GM23338 (cell line): ENCODE measurements at regions not wholly inside any gene's neighbourhood (a gene's known extent, or its start where the extent isn't known, plus 50 kb on each side); places are given as distances from the start of the nearest gene placed in this dataset.

Experiments used
- ATAC-seq: fragments of 200-7000 bp; cut with Tn5 transposase; 3 replicates; pipeline ENCODE4 v1.9.1; 2020
- DNase-seq: peaks from one replicate; pipeline ENCODE4 v3.0.0-alpha.2; 2015; ENCODE audit warnings: low spot score
- H2AFZ ChIP-seq: fragments of 200-600 bp; sonication (generic); 2 replicates; pipeline ENCODE4 v1.8.0; 2016; ENCODE audit warnings: antibody characterized with exemption, mild to moderate bottlenecking, moderate library complexity
- H3F3A ChIP-seq: fragments of 200-600 bp; sonication (generic); replicated peaks from 2 replicates; pipeline ENCODE4 v1.8.0; 2017; ENCODE audit warnings: antibody characterized with exemption, mixed run types, low read depth
- H3K27ac ChIP-seq: fragments of 200-600 bp; sonication (generic); 2 replicates; pipeline ENCODE4 v1.6.1; 2016; ENCODE audit warnings: low read depth
- H3K27me3 ChIP-seq: fragments of 200-600 bp; sonication (generic); 2 replicates; pipeline ENCODE4 v1.8.0; 2016; ENCODE audit warnings: mild to moderate bottlenecking, mixed run types, moderate library complexity; ENCODE audit not compliant: insufficient read depth
- H3K36me3 ChIP-seq: fragments of 200-600 bp; sonication (generic); 2 replicates; pipeline ENCODE4 v1.8.0; 2016; ENCODE audit warnings: mild to moderate bottlenecking; ENCODE audit not compliant: insufficient read depth
- H3K4me1 ChIP-seq: fragments of 200-600 bp; sonication (generic); 2 replicates; pipeline ENCODE4 v1.8.0; 2016; ENCODE audit warnings: mild to moderate bottlenecking, moderate library complexity; ENCODE audit not compliant: insufficient read depth
- H3K4me2 ChIP-seq: fragments of 200-600 bp; sonication (generic); 2 replicates; pipeline ENCODE4 v1.7.1; 2017; ENCODE audit warnings: mixed run types
- H3K4me3 ChIP-seq: fragments of 200-600 bp; sonication (generic); 2 replicates; pipeline ENCODE4 v1.6.1; 2016; ENCODE audit warnings: mixed run types
- H3K79me2 ChIP-seq: fragments of 200-600 bp; sonication (generic); replicated peaks from 2 replicates; pipeline ENCODE4 v1.8.0; 2017; ENCODE audit warnings: mild to moderate bottlenecking; ENCODE audit not compliant: insufficient read depth
- H3K9me2 ChIP-seq: fragments of 200-600 bp; sonication (generic); 2 replicates; pipeline ENCODE4 v1.8.0; 2017; ENCODE audit not compliant: insufficient read depth
- H4K20me1 ChIP-seq: fragments of 200-600 bp; sonication (generic); replicated peaks from 2 replicates; pipeline ENCODE4 v1.8.0; 2017; ENCODE audit warnings: mild to moderate bottlenecking; ENCODE audit not compliant: insufficient read depth
- H3K27ac Mint-ChIP-seq: 2 replicates; pipeline ENCODE4 v1.8.0; 2020; ENCODE audit warnings: inconsistent platforms, mild to moderate bottlenecking, moderate library complexity, mixed read lengths
- H3K27me3 Mint-ChIP-seq: 3 replicates; pipeline ENCODE4 v1.8.0; 2022; ENCODE audit warnings: low read depth, mild to moderate bottlenecking, moderate library complexity, mixed read lengths, inconsistent platforms; ENCODE audit not compliant: insufficient read depth, poor library complexity
- H3K36me3 Mint-ChIP-seq: 3 replicates; pipeline ENCODE4 v1.8.0; 2021; ENCODE audit warnings: low read depth, mild to moderate bottlenecking, inconsistent platforms, moderate library complexity, mixed read lengths
- H3K4me1 Mint-ChIP-seq: 3 replicates; pipeline ENCODE4 v1.8.0; 2020; ENCODE audit warnings: mild to moderate bottlenecking, inconsistent platforms, mixed read lengths
- H3K4me3 Mint-ChIP-seq: 3 replicates; pipeline ENCODE4 v1.8.0; 2021; ENCODE audit warnings: moderate library complexity, mild to moderate bottlenecking, inconsistent platforms, mixed read lengths
- H3K9me3 Mint-ChIP-seq: 3 replicates; pipeline ENCODE4 v1.8.0; 2020; ENCODE audit warnings: moderate library complexity, mild to moderate bottlenecking, inconsistent platforms, mixed read lengths
- CREB1 ChIP-seq: fragments of 250-450 bp; sonication (Bioruptor Pico); IDR thresholded peaks from 2 replicates; pipeline ENCODE4 v1.5.0; 2020; ENCODE audit warnings: low read depth, mild to moderate bottlenecking, moderate library complexity
- CTCF ChIP-seq, 2 experiments: fragments of 200-600 bp in 1 of 2; sonication (generic) in 1 of 2; conservative IDR thresholded peaks; 2 replicates each; pipeline versions ENCODE4 v1.5.1 to v1.6.1; 2016 to 2017; ENCODE audit warnings: antibody characterized with exemption in 2 of 2, low read depth in 2 of 2, mild to moderate bottlenecking in 2 of 2, moderate library complexity in 1 of 2
- EZH2 ChIP-seq: fragments of 200-600 bp; sonication (generic); IDR thresholded peaks from one replicate; pipeline ENCODE4 v1.8.0; 2017; ENCODE audit warnings: antibody characterized with exemption, mild to moderate bottlenecking, low read depth; ENCODE audit not compliant: unreplicated experiment
- EZH2phosphoT487 ChIP-seq: fragments of 200-600 bp; sonication (generic); IDR thresholded peaks from one replicate; pipeline ENCODE4 v1.8.1; 2018; ENCODE audit warnings: antibody characterized with exemption; ENCODE audit not compliant: unreplicated experiment
- JUNB ChIP-seq: IDR thresholded peaks from one replicate; pipeline ENCODE4 v1.6.1; 2016; ENCODE audit warnings: antibody characterized with exemption; ENCODE audit not compliant: unreplicated experiment
- NANOG ChIP-seq: IDR thresholded peaks from 2 replicates; pipeline ENCODE4 v1.6.1; 2016; ENCODE audit warnings: antibody characterized with exemption, borderline replicate concordance
- POLR2AphosphoS5 ChIP-seq: IDR thresholded peaks from 2 replicates; pipeline ENCODE4 v1.6.1; 2016; ENCODE audit warnings: antibody characterized with exemption, low read depth
- STAT1 ChIP-seq: IDR thresholded peaks from one replicate; pipeline ENCODE4 v1.6.1; 2016; ENCODE audit warnings: antibody characterized with exemption; ENCODE audit not compliant: unreplicated experiment
- ZNF114 ChIP-seq: fragments of 250-450 bp; sonication (Bioruptor Pico); IDR thresholded peaks from 2 replicates; pipeline ENCODE4 v1.5.0; 2020; ENCODE audit warnings: mild to moderate bottlenecking, moderate library complexity
- ZNF331 ChIP-seq: fragments of 250-450 bp; sonication (Bioruptor Pico); IDR thresholded peaks from 2 replicates; pipeline ENCODE4 v1.5.0; 2020; ENCODE audit warnings: low read depth, mild to moderate bottlenecking, moderate library complexity
- ZNF462 ChIP-seq: fragments of 250-450 bp; sonication (Bioruptor Pico); IDR thresholded peaks from 2 replicates; pipeline ENCODE4 v1.5.0; 2020; ENCODE audit warnings: mild to moderate bottlenecking, moderate library complexity
- TF ChIP-seq, protein P1 (sequence below): IDR thresholded peaks from one replicate; pipeline ENCODE4 v1.6.1; 2018; ENCODE audit warnings: antibody characterized with exemption; ENCODE audit not compliant: unreplicated experiment
- TF ChIP-seq, protein P2 (sequence below): IDR thresholded peaks from 2 replicates; pipeline ENCODE4 v1.6.1; 2016; ENCODE audit warnings: antibody characterized with exemption

- Mint-ChIP-seq H3K27me3 (no peaks in the 10 kb centered on the region), H3K4me3 (no peak overlapping the region), H3K36me3 (no peaks in the 10 kb centered on the region), H3K4me1 (peaks cover 12% of the 10 kb centered on the region), H3K27ac (no peak overlapping the region), H3K9me3 (no peaks in the 10 kb centered on the region)
- Histone ChIP-seq H3K4me2 (no peak overlapping the region), H3K4me3 (no peak overlapping the region), H2AFZ (no peak overlapping the region), H3K27ac (no peak overlapping the region), H3K4me1 (no peaks in the 10 kb centered on the region), H3K79me2 (no peaks in the 10 kb centered on the region), H4K20me1 (no peaks in the 10 kb centered on the region), H3F3A (no peaks in the 10 kb centered on the region), H3K27me3 (no peaks in the 10 kb centered on the region), H3K36me3 (no peaks in the 10 kb centered on the region), H3K9me2 (no peaks in the 10 kb centered on the region)
- ATAC-seq (no peak), DNase-seq (no peak)
- TF ChIP-seq, protein P1, sequence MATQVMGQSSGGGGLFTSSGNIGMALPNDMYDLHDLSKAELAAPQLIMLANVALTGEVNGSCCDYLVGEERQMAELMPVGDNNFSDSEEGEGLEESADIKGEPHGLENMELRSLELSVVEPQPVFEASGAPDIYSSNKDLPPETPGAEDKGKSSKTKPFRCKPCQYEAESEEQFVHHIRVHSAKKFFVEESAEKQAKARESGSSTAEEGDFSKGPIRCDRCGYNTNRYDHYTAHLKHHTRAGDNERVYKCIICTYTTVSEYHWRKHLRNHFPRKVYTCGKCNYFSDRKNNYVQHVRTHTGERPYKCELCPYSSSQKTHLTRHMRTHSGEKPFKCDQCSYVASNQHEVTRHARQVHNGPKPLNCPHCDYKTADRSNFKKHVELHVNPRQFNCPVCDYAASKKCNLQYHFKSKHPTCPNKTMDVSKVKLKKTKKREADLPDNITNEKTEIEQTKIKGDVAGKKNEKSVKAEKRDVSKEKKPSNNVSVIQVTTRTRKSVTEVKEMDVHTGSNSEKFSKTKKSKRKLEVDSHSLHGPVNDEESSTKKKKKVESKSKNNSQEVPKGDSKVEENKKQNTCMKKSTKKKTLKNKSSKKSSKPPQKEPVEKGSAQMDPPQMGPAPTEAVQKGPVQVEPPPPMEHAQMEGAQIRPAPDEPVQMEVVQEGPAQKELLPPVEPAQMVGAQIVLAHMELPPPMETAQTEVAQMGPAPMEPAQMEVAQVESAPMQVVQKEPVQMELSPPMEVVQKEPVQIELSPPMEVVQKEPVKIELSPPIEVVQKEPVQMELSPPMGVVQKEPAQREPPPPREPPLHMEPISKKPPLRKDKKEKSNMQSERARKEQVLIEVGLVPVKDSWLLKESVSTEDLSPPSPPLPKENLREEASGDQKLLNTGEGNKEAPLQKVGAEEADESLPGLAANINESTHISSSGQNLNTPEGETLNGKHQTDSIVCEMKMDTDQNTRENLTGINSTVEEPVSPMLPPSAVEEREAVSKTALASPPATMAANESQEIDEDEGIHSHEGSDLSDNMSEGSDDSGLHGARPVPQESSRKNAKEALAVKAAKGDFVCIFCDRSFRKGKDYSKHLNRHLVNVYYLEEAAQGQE: no peak
- TF ChIP-seq ZNF331 (CRISPR knock-in tag): no peak
- no peak for TF ChIP-seq CTCF (conservative IDR thresholded peaks at IDR 0.05; ENCODE audit: low read depth in 2 of 2)
- TF ChIP-seq NANOG: no peak
- TF ChIP-seq, protein P2, sequence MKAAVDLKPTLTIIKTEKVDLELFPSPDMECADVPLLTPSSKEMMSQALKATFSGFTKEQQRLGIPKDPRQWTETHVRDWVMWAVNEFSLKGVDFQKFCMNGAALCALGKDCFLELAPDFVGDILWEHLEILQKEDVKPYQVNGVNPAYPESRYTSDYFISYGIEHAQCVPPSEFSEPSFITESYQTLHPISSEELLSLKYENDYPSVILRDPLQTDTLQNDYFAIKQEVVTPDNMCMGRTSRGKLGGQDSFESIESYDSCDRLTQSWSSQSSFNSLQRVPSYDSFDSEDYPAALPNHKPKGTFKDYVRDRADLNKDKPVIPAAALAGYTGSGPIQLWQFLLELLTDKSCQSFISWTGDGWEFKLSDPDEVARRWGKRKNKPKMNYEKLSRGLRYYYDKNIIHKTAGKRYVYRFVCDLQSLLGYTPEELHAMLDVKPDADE: no peak
- no peak for TF ChIP-seq ZNF462 (CRISPR knock-in tag)
- no peak for TF ChIP-seq ZNF114 (CRISPR knock-in tag)
- TF ChIP-seq EZH2: no peak
- no peak for TF ChIP-seq EZH2phosphoT487
- no peak for TF ChIP-seq STAT1
- no peak for TF ChIP-seq CREB1 (CRISPR knock-in tag)
- no peak for TF ChIP-seq POLR2AphosphoS5
- TF ChIP-seq JUNB: no peak
Observed at GRCh38 chr10:129411393-129411705, 55.7 kb upstream of the MGMT start.
